KOPT-K1 (cell line): ENCODE measurements at regions not wholly inside any gene's neighbourhood (a gene's known extent, or its start where the extent isn't known, plus 50 kb on each side); places are given as distances from the start of the nearest gene placed in this dataset.

Source experiments
- H3K27ac ChIP-seq: fragments of 200-600 bp; sonication (generic); 2 replicates; pipeline ENCODE4 v1.5.1; 2016; ENCODE audit warnings: antibody characterized with exemption, mild to moderate bottlenecking, low read depth, low read length; ENCODE audit not compliant: poor library complexity, severe bottlenecking
- H3K36me3 ChIP-seq: fragments of 200-600 bp; sonication (generic); 2 replicates; pipeline ENCODE4 v1.5.1; 2017; ENCODE audit warnings: antibody characterized with exemption, mild to moderate bottlenecking, low read length, moderate library complexity; ENCODE audit not compliant: insufficient read depth
- H3K9me3 ChIP-seq: fragments of 200-600 bp; sonication (generic); 2 replicates; pipeline ENCODE4 v1.5.1; 2017; ENCODE audit warnings: antibody characterized with exemption, low read length, mild to moderate bottlenecking; ENCODE audit not compliant: insufficient read depth, poor library complexity, severe bottlenecking

- Histone ChIP-seq H3K27ac (no peak overlapping the region), H3K36me3 (no peaks in the 10 kb centered on the region)
These were observed 152.2 kb upstream of the CNOT2 start for GRCh38 chr12:70091021-70091521.

GRCh38 chr12:70094467-70094866 lies 148.8 kb upstream of the CNOT2 start:
- H3K9me3 ChIP-seq = no peaks in the 10 kb centered on the region
- no peaks in the 10 kb centered on the region for H3K36me3 ChIP-seq
- H3K27ac ChIP-seq = no peak overlapping the region

More at GRCh38 chr12:70091021-70091521, 152.2 kb upstream of the CNOT2 start:
- no peaks in the 10 kb centered on the region for H3K9me3 ChIP-seq

- H3K27ac ChIP-seq = no peak overlapping the region
- no peaks in the 10 kb centered on the region for H3K9me3 ChIP-seq
- H3K36me3 ChIP-seq = no peaks in the 10 kb centered on the region
These were observed 146.3 kb upstream of the CNOT2 start for GRCh38 chr12:70096759-70097410.

GRCh38 chr12:70101064-70101463 lies 142.2 kb upstream of the CNOT2 start:
- Histone ChIP-seq H3K36me3 (no peaks in the 10 kb centered on the region), H3K27ac (no peak overlapping the region), H3K9me3 (no peaks in the 10 kb centered on the region)

- Histone ChIP-seq H3K27ac (no peak overlapping the region), H3K9me3 (peaks cover 15% of the 10 kb centered on the region), H3K36me3 (no peaks in the 10 kb centered on the region)
These were observed 136.9 kb upstream of the CNOT2 start for GRCh38 chr12:70106347-70106746.

GRCh38 chr12:70110085-70110484 lies 133.1 kb upstream of the CNOT2 start:
- Histone ChIP-seq H3K36me3 (no peaks in the 10 kb centered on the region), H3K27ac (no peak overlapping the region)

GRCh38 chr12:70117670-70118069 lies 125.6 kb upstream of the CNOT2 start:
- H3K9me3 ChIP-seq = no peaks in the 10 kb centered on the region
- H3K36me3 ChIP-seq = no peaks in the 10 kb centered on the region
- no peak overlapping the region for H3K27ac ChIP-seq

More at GRCh38 chr12:70110085-70110484, 133.1 kb upstream of the CNOT2 start:
- peaks cover 15% of the 10 kb centered on the region for H3K9me3 ChIP-seq

GRCh38 chr12:70120970-70121369 lies 122.3 kb upstream of the CNOT2 start:
- H3K27ac ChIP-seq = no peak overlapping the region
- H3K36me3 ChIP-seq = no peaks in the 10 kb centered on the region
- H3K9me3 ChIP-seq = no peaks in the 10 kb centered on the region

GRCh38 chr12:70121562-70121961 lies 121.7 kb upstream of the CNOT2 start:
- Histone ChIP-seq H3K36me3 (no peaks in the 10 kb centered on the region), H3K27ac (no peak overlapping the region), H3K9me3 (no peaks in the 10 kb centered on the region)

- Histone ChIP-seq H3K27ac (no peak overlapping the region), H3K9me3 (no peaks in the 10 kb centered on the region), H3K36me3 (no peaks in the 10 kb centered on the region)
These were observed 120.4 kb upstream of the CNOT2 start for GRCh38 chr12:70122804-70123203.

- no peak overlapping the region for H3K27ac ChIP-seq
- H3K36me3 ChIP-seq = no peaks in the 10 kb centered on the region
- peaks cover 17% of the 10 kb centered on the region for H3K9me3 ChIP-seq
These were observed 94.2 kb upstream of the CNOT2 start for GRCh38 chr12:70149013-70149412.

GRCh38 chr12:70149665-70150064 lies 93.6 kb upstream of the CNOT2 start:
- Histone ChIP-seq H3K27ac (no peak overlapping the region), H3K9me3 (peaks cover 22% of the 10 kb centered on the region), H3K36me3 (no peaks in the 10 kb centered on the region)

GRCh38 chr12:70150230-70150629 lies 93.0 kb upstream of the CNOT2 start:
- peaks cover 24% of the 10 kb centered on the region for H3K9me3 ChIP-seq
- H3K36me3 ChIP-seq = no peaks in the 10 kb centered on the region
- no peak overlapping the region for H3K27ac ChIP-seq

- Histone ChIP-seq H3K27ac (no peak overlapping the region), H3K9me3 (peaks cover 41% of the 10 kb centered on the region), H3K36me3 (no peaks in the 10 kb centered on the region)
These were observed 91.2 kb upstream of the CNOT2 start for GRCh38 chr12:70151993-70152392.

GRCh38 chr12:70154087-70154638 lies 89.1 kb upstream of the CNOT2 start:
- Histone ChIP-seq H3K36me3 (no peaks in the 10 kb centered on the region), H3K9me3 (peaks cover 60% of the 10 kb centered on the region), H3K27ac (no peak overlapping the region)
